ENCODE measurements at regions not wholly inside any gene's neighbourhood (a gene's known extent, or its start where the extent isn't known, plus 50 kb on each side); places are given as distances from the start of the nearest gene placed in this dataset.

- no peak for DNase-seq
Observed at GRCh38 chr2:228283491-228284171, 102.1 kb upstream of the SPHKAP start.

- no peak for DNase-seq
Observed at GRCh38 chr2:228282376-228282775, 100.9 kb upstream of the SPHKAP start.

GRCh38 chr2:228273159-228273558 lies 91.7 kb upstream of the SPHKAP start:
- no peak for DNase-seq

- no peak for DNase-seq
Observed at GRCh38 chr2:228269351-228269750, 87.9 kb upstream of the SPHKAP start.

GRCh38 chr2:228268756-228269155 lies 87.3 kb upstream of the SPHKAP start:
- no peak for DNase-seq

- DNase-seq = no peak
Observed at GRCh38 chr2:228268301-228268700, 86.8 kb upstream of the SPHKAP start.

GRCh38 chr2:228263156-228263555 lies 81.7 kb upstream of the SPHKAP start:
- no peak for DNase-seq

GRCh38 chr2:228261546-228261945 lies 80.1 kb upstream of the SPHKAP start:
- DNase-seq = no peak

- no peak for DNase-seq
Observed at GRCh38 chr2:228257379-228257778, 75.9 kb upstream of the SPHKAP start.

GRCh38 chr2:228253752-228254151 lies 72.3 kb upstream of the SPHKAP start:
- DNase-seq = no peak

- no peak for DNase-seq
Observed at GRCh38 chr2:228247335-228247734, 65.8 kb upstream of the SPHKAP start.

GRCh38 chr2:228245601-228246000 lies 64.1 kb upstream of the SPHKAP start:
- no peak for DNase-seq

GRCh38 chr2:228242591-228242990 lies 61.1 kb upstream of the SPHKAP start:
- DNase-seq = no peak

- DNase-seq = no peak
Observed at GRCh38 chr2:228239907-228240561, 58.5 kb upstream of the SPHKAP start.

GRCh38 chr2:228239207-228239906 lies 57.9 kb upstream of the SPHKAP start:
- no peak for DNase-seq
